NB4 (cell line): ENCODE measurements at regions not wholly inside any gene's neighbourhood (a gene's known extent, or its start where the extent isn't known, plus 50 kb on each side); places are given as distances from the start of the nearest gene placed in this dataset.

ENCODE experiments used
- DNase-seq: peaks from one replicate; pipeline ENCODE4 v3.0.0; 2010; ENCODE audit warnings: low read depth
- H3K4me3 ChIP-seq: one replicate; pipeline ENCODE4 v1.5.1; 2011; ENCODE audit warnings: mild to moderate bottlenecking, low read depth, low read length, moderate library complexity
- MYC ChIP-seq: IDR thresholded peaks from 2 replicates; pipeline ENCODE4 v1.6.1; 2011; ENCODE audit warnings: low read depth, low read length
- POLR2A ChIP-seq: IDR thresholded peaks from 2 replicates; pipeline ENCODE4 v1.6.1; 2011; ENCODE audit warnings: mild to moderate bottlenecking; ENCODE audit not compliant: insufficient read length; ENCODE audit errors: extremely low read depth
- TF ChIP-seq, protein P1 (sequence below): IDR thresholded peaks from 2 replicates; pipeline ENCODE4 v1.6.1; 2011; ENCODE audit warnings: low read depth, low read length
- TF ChIP-seq, protein P2 (sequence below): IDR thresholded peaks from one replicate; pipeline ENCODE4 v1.5.1; 2012; ENCODE audit warnings: low read depth, low read length

DNA sequence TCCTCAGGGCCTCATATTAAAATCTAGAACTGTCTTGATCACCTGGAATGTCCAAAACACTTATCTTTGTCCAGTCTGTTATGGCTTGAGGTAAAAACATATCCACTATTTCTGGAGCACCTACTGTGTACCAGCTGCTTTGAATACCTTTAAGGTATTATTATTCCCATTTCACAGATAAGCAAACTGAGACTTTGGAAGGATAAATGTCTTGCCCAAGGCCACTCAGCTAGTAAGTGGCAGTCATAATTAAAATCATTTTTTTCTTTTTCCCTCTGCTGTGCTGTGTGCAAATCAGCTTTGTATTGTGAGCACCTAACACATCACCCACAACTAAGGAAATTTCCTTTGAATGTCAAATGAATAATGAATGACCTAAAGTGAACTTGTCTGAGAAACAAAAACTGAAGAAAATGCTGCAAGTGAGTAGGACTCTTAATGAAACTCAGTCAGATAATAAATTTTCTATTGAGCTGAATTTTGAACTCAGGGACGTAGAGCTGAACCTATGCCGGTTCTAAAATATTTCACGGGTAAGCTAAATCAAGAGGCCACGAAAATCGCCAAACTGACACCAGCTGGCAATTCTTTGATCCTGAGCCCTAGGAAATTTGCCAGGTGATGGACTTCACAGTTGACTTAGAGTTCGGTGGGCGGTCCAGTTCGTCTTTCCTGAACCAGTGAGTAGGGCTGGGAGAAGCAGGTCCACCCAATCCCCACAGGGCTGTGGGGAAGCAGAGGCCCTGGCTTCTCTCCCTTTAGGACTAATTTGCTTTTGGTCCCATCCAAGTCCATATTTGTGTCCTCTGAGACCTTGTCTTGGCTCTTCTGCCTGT is 159.7 kb upstream of the PWP1 start:
- DNase-seq = no peak
- H3K4me3 ChIP-seq = no peak overlapping the region
- TF ChIP-seq, protein P1, sequence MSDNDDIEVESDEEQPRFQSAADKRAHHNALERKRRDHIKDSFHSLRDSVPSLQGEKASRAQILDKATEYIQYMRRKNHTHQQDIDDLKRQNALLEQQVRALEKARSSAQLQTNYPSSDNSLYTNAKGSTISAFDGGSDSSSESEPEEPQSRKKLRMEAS = no peak
- TF ChIP-seq, protein P2, sequence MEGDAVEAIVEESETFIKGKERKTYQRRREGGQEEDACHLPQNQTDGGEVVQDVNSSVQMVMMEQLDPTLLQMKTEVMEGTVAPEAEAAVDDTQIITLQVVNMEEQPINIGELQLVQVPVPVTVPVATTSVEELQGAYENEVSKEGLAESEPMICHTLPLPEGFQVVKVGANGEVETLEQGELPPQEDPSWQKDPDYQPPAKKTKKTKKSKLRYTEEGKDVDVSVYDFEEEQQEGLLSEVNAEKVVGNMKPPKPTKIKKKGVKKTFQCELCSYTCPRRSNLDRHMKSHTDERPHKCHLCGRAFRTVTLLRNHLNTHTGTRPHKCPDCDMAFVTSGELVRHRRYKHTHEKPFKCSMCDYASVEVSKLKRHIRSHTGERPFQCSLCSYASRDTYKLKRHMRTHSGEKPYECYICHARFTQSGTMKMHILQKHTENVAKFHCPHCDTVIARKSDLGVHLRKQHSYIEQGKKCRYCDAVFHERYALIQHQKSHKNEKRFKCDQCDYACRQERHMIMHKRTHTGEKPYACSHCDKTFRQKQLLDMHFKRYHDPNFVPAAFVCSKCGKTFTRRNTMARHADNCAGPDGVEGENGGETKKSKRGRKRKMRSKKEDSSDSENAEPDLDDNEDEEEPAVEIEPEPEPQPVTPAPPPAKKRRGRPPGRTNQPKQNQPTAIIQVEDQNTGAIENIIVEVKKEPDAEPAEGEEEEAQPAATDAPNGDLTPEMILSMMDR = no peak
- TF ChIP-seq MYC = no peak
- TF ChIP-seq POLR2A = no peak

DNA sequence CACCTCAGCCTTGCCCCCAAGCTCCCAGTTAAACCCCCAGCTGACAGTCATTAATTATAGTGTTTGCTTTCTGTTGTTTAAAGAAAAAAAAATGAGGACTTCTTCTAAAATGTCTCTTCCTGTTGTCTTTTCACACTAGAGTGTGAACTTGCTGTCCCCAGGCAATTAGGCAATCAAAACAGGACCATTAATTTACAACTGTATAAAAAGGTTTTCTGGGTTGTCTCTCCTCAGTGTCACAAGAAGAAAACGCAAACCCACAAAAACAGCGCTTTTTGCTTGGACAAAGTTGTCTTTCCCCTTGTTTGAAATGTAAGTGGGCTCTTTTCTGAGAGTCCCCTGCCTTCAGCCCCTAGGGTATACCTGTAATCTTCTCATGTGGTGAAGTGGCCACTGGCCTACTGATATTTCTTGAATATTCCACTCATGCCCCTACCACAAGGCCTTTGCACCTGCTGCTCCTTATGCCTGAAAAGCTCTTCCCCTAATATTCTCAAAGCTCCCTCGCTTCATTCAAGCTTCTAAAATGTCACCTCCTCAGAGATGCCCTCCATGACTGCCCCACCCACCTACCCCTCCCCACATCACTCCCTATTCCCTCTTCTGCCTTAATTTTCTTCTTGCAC is 158.9 kb upstream of the PWP1 start:
- TF ChIP-seq MYC (no peak), POLR2A (no peak)
- TF ChIP-seq, protein P2 = no peak
- TF ChIP-seq, protein P1 = no peak
- DNase-seq = no peak
- no peak overlapping the region for H3K4me3 ChIP-seq

DNA sequence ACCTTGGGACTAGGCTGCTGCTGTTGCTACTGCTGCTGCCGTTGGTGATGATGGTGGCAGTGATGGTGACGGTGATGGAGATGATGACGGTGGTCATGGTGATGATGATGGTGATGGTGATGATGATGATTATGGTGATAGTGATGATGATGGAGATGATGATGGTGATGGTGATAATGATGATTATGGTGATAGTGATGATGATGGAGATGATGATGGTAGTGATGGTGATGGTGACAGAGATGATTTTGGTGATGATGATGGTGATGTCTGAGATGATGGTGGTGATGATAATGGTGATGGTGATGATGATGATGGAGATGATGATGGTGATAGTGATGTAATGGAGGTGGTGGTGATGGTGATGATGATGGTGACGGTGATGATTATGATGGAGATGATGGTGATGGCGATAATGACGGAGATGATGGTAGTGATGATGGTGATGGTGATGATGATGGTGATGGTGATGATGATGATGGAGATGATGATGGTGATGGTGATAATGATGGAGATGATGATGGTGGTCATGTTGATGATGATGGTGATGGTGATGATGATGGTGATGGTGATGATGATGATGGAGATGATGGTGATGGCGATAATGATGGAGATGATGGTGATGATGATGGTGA is 156.8 kb upstream of the PWP1 start:
- no peak for DNase-seq
- H3K4me3 ChIP-seq = no peak overlapping the region
- TF ChIP-seq MYC (no peak), POLR2A (no peak)
- TF ChIP-seq, protein P2 = no peak
- TF ChIP-seq, protein P1 = no peak

DNA sequence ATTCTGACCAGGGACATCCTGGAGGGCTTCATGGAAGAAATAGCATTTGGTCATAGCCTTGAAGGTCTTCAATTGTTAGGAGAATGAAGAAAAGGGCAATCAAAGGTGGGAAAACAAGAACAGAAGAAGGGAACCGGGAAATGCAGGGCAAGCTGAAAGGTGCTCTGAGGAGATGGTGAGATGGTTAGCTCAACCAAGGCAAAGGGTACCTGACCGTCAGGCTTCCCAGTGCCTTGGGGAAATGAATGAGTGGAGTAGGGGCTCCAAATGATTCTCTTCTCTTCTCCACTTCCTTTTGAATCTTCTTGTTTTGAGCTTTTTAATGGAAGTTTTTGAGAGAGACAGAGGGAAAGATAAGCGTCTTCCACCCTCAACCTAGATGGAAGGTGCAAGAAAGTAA is 155.6 kb upstream of the PWP1 start:
- H3K4me3 ChIP-seq = no peak overlapping the region
- no peak for DNase-seq
- TF ChIP-seq, protein P1 = no peak
- no peak for TF ChIP-seq MYC
- TF ChIP-seq POLR2A = no peak
- TF ChIP-seq, protein P2 = no peak

DNA sequence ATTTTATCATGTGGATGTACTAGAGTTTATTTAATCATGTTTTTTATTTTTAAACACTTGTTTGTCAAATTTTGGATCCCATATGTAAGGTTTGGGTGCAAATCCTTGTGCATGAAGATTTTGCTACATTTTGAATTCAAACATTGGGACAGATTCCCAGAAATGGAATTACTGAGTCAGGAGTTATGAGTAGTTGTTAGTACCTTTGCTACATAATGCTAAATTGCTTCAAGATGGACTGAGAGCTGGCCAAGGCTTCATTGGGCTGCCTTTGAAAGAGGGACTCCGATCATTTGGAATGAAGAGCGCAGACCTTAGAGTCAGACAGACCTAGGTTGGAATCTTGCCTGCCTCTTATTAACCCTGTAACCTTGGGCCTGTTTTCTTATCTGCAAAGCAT is 154.9 kb upstream of the PWP1 start:
- no peak overlapping the region for H3K4me3 ChIP-seq
- no peak for DNase-seq
- TF ChIP-seq, protein P1 = no peak
- no peak for TF ChIP-seq POLR2A
- no peak for TF ChIP-seq MYC
- TF ChIP-seq, protein P2 = no peak
